Left ventricle myocardium inferior (tissue), 1 donor: ENCODE measurements at regions not wholly inside any gene's neighbourhood (a gene's known extent, or its start where the extent isn't known, plus 50 kb on each side); places are given as distances from the start of the nearest gene placed in this dataset.

Experiments
- DNase-seq: peaks from one replicate; pipeline ENCODE4 v3.0.0-alpha.2; 2020
- H3K27ac ChIP-seq: fragments of 200-600 bp; replicated peaks from 2 replicates; pipeline ENCODE4 v1.8.0; 2021
- H3K27me3 ChIP-seq: fragments of 200-600 bp; 2 replicates; pipeline ENCODE4 v1.8.0; 2021; ENCODE audit warnings: low read depth
- H3K36me3 ChIP-seq: fragments of 200-600 bp; 2 replicates; pipeline ENCODE4 v1.8.0; 2021
- H3K4me1 ChIP-seq: fragments of 200-600 bp; 2 replicates; pipeline ENCODE4 v1.8.0; 2021
- H3K4me3 ChIP-seq: fragments of 200-600 bp; 2 replicates; pipeline ENCODE4 v1.8.0; 2021; ENCODE audit warnings: mild to moderate bottlenecking, moderate library complexity
- H3K9me3 ChIP-seq: fragments of 200-600 bp; replicated peaks from 2 replicates; pipeline ENCODE4 v1.8.0; 2021
- intact Hi-C: fragments of 100-400 bp; cut with micrococcal nuclease; formaldehyde crosslinking; loops from one replicate; pipeline ENCODE4 v1.11.0; 2022
- TF ChIP-seq, protein P1 (sequence below): fragments of 200-600 bp; IDR thresholded peaks from 2 replicates; pipeline ENCODE4 v1.8.0; 2021; ENCODE audit warnings: antibody characterized with exemption, mild to moderate bottlenecking, borderline replicate concordance
- donor health status: DM: no; HTN: yes; CAD: no; lungs with severe emphysema.

DNA sequence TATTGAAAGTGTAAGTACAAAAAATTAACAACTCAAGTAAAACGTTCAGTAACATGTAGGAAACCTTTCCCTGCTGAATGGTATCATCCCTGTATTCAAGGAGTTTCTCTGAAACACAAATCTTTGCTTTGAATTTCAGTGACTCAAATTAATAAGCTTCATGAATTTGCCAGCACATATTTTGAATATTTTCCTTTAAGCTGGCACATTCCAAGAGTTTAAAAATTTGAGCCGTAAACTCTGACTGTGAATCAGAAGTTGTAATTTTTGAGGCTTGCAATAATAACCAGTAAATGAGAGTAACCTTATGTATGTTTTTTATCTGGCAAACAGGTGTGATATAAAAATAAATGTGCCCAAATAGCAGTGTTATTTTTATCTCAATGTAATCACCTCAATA, 1722.6 kb upstream of the PRR20A start:
- H3K4me3 ChIP-seq, result no peak overlapping the region
- intact Hi-C loops, result no loop called here
- no peak overlapping the region for H3K27ac ChIP-seq
- no peaks in the 10 kb centered on the region for H3K9me3 ChIP-seq
- H3K4me1 ChIP-seq, result no peaks in the 10 kb centered on the region
- H3K27me3 ChIP-seq, result no peaks in the 10 kb centered on the region
- no peak for DNase-seq
- H3K36me3 ChIP-seq, result no peaks in the 10 kb centered on the region
- TF ChIP-seq, protein P1, sequence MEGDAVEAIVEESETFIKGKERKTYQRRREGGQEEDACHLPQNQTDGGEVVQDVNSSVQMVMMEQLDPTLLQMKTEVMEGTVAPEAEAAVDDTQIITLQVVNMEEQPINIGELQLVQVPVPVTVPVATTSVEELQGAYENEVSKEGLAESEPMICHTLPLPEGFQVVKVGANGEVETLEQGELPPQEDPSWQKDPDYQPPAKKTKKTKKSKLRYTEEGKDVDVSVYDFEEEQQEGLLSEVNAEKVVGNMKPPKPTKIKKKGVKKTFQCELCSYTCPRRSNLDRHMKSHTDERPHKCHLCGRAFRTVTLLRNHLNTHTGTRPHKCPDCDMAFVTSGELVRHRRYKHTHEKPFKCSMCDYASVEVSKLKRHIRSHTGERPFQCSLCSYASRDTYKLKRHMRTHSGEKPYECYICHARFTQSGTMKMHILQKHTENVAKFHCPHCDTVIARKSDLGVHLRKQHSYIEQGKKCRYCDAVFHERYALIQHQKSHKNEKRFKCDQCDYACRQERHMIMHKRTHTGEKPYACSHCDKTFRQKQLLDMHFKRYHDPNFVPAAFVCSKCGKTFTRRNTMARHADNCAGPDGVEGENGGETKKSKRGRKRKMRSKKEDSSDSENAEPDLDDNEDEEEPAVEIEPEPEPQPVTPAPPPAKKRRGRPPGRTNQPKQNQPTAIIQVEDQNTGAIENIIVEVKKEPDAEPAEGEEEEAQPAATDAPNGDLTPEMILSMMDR, result no peak

DNA sequence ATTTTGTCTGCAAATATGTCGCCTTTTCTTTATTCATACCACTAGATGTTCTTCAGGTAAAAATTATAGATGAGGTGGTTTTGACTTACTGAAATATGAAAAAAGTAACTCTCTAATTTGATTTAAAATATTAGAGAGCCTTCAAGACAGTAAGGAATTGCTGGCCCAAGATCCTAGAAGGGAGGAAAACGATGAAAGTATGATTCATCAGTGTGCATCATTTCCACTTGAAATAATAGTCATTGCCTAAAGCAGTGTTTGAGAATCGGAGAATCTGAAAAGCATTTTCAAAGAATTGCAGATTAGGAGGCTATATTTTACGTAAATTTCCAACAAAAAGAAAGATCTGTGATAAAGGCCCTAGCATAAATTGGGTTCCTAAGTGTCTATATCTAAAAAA, 1707.9 kb upstream of the PRR20A start:
- Histone ChIP-seq H3K27me3 (no peaks in the 10 kb centered on the region), H3K4me3 (no peak overlapping the region), H3K4me1 (no peaks in the 10 kb centered on the region), H3K27ac (no peak overlapping the region), H3K36me3 (no peaks in the 10 kb centered on the region), H3K9me3 (peaks cover 6% of the 10 kb centered on the region)
- TF ChIP-seq, protein P1, result no peak
- DNase-seq, result no peak
- intact Hi-C loops, result no loop called here

- DNase-seq, result no peak
- H3K27me3 ChIP-seq, result no peaks in the 10 kb centered on the region
- H3K36me3 ChIP-seq, result no peaks in the 10 kb centered on the region
- no peak overlapping the region for H3K27ac ChIP-seq
- TF ChIP-seq, protein P1, result no peak
- peaks cover 6% of the 10 kb centered on the region for H3K9me3 ChIP-seq
- intact Hi-C loops, result no loop called here
- no peaks in the 10 kb centered on the region for H3K4me1 ChIP-seq
- no peak overlapping the region for H3K4me3 ChIP-seq
These were observed 1703.6 kb upstream of the PRR20A start for GRCh38 chr13:55437162-55437561.

GRCh38 chr13:55439450-55439849, 1701.3 kb upstream of the PRR20A start:
- intact Hi-C loops, result no loop called here
- TF ChIP-seq, protein P1, result no peak
- no peaks in the 10 kb centered on the region for H3K4me1 ChIP-seq
- no peaks in the 10 kb centered on the region for H3K27me3 ChIP-seq
- peaks cover 4% of the 10 kb centered on the region for H3K9me3 ChIP-seq
- DNase-seq, result no peak
- no peak overlapping the region for H3K4me3 ChIP-seq
- no peak overlapping the region for H3K27ac ChIP-seq
- H3K36me3 ChIP-seq, result no peaks in the 10 kb centered on the region

- no peaks in the 10 kb centered on the region for H3K9me3 ChIP-seq
- no peak overlapping the region for H3K27ac ChIP-seq
- H3K4me3 ChIP-seq, result no peak overlapping the region
- no peak for DNase-seq
- TF ChIP-seq, protein P1, result no peak
- H3K4me1 ChIP-seq, result no peaks in the 10 kb centered on the region
- intact Hi-C loops, result no loop called here
- no peaks in the 10 kb centered on the region for H3K36me3 ChIP-seq
- H3K27me3 ChIP-seq, result no peaks in the 10 kb centered on the region
These were observed 1700.1 kb upstream of the PRR20A start for GRCh38 chr13:55440465-55441085.
